ENCODE measurements at regions not wholly inside any gene's neighbourhood (a gene's known extent, or its start where the extent isn't known, plus 50 kb on each side); places are given as distances from the start of the nearest gene placed in this dataset.

DNA sequence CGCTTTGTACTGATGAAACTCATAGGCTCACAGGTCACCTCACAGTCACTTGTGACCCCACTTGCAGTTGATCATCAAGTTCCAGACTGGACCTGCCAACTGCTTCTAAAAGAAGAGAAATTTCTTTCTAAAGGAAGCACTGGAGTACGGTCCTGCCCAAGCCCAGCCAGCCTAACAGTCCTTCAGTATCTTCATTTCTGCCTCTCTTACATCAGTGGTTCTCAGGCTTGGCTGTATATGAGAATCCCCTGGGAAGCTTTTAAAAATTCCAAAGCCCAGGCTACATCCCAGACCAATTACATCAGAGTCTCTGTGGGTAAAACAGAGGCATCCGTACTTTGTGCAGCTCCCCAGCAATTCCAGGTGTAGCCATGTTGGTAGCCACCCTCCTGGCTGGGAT lies 282.1 kb downstream of the NFIB start:
- DNase-seq = no peak

DNA sequence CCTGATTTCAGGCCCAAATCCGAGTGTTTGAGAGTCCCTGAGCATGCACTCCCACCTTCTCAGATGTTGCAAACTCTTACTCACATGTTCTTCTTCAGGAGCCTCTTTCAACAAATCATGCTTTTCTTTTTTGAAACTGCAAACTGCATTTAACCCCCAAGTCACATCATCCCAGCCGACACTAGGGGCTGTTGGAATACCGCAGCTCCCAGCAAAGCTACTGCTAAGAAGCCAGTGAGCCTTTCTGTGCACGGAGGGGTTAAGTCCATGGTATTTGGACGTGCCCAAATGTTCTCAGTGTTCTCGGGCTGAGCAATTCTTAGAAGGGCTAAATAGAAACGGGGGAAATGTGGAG lies 282.9 kb downstream of the NFIB start:
- no peak for DNase-seq

DNA sequence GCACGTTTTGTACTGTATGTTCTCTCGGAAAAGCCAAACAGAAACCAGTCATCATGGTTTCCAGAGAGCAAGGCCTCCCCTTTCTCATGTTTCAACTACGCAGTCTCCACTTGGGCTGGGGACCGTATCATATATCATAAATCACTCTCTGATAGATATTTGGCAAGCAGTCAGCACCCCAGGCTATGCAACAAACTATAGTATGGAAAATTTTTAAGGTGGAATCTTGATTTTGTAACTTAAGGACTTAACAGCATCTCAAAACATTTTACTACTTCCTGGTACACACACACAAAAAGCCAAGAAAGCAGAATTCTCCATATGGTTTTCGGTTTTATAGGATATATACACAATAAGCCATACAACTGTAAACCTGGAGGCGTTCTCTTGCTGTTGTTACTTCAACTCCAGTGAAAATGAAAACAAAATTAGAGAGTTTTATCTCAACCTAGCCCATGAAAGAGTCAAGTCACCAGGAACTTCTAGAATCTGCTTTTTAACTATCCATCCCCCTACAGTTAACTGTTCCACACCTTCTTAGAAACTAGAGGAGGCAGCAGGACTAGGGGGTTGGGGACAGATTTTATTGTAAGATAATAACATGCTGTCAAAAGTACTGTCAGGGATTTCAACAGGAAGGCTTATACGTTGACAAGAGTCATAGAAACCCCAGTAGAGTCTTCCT lies 283.4 kb downstream of the NFIB start:
- DNase-seq = no peak

- DNase-seq = no peak
Measured at GRCh38 chr9:14029806-14030374, 284.1 kb downstream of the NFIB start.

GRCh38 chr9:14027116-14027800 lies 286.7 kb downstream of the NFIB start:
- no peak for DNase-seq

GRCh38 chr9:14025741-14026140 lies 288.2 kb downstream of the NFIB start:
- no peak for DNase-seq

- no peak for DNase-seq
Measured at GRCh38 chr9:14023285-14023684, 290.7 kb downstream of the NFIB start.

GRCh38 chr9:14021871-14022525 lies 291.9 kb downstream of the NFIB start:
- no peak for DNase-seq

- DNase-seq = no peak
Measured at GRCh38 chr9:14018081-14018480, 295.9 kb downstream of the NFIB start.

- DNase-seq = no peak
Measured at GRCh38 chr9:14014744-14015143, 299.2 kb downstream of the NFIB start.

DNA sequence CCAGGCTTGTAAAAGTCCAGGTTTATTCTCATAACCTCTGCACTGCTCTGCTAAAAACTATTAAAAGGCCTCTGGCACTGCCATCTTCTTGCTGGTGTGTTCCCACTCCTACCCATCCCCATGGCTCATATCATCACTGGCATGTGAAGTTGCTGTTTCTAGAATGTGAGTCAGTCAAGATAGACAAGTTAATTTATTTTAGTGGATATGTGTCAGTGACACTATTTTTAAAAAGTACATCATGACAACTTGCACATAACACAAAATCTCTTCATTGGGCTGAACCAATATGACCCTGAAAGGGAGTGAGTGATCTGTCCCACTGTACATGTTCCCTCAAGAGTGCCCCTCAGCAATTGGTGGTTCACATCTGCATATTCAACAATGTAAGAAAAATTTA lies 299.7 kb downstream of the NFIB start:
- DNase-seq = no peak

DNA sequence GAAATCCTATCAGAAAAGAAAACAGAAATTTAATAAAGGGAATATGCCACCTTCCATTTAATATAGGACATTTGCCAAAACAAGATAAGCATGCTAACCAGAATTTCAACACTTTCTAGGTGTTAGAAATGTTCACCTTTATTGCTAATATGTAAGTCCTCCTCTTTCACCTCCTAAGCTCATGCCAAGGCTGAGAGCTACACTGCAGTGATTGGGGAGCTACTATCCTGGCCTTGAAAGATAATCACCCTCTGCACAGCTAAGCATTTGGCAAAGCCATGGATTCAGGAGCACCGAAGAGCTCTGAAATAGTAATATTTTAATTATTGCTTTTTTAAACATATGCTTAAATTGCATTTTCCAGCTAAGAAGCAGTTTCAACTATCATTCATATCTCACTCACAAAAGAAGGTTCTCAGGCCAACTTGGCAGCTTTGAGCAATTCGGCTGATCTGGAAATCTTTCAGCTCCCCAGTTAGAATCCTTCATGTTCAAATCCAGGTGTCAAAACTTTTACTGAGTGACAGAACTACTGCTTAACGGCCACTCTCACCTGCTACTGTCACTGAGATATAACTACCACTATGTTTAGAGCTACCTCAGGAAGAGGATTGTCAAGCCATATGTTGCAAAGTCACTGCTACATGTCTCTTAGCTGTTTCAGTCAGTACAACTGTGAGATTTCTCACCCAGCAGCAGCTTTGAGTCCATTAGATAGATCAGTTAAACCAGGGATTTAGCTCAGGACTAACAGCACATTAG lies 302.0 kb downstream of the NFIB start:
- no peak for DNase-seq

DNA sequence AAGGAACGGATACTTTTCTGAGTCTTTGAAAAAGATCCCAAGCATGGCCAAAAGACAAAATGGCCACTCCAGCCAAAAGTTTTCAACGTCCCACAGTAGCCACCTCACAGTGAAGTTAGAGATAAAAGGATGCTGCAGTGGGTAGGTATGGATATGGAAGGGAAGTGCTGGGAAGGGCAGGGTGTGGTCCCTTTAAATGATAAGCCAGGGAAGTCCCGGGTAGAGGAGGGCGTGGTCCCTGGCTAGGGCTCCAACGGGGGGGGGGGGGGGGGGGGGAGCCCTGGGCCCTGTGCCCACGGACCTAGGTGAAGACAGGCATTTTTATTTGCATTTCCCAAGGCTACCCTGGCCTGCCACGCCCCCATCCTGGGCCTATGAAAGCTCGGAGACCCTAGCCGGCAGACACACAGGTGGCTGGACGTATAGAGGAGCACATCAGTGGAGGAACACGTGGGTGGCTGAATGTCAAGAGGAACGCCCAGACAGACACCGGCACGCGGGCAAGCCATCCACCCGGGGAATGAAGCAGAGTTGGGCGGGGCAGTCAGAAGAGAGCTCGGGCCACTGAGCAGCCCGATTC lies 306.7 kb downstream of the NFIB start:
- DNase-seq = no peak

GRCh38 chr9:14006386-14007187 lies 307.4 kb downstream of the NFIB start:
- DNase-seq = no peak

- DNase-seq = no peak
Measured at GRCh38 chr9:14004110-14004509, 309.8 kb downstream of the NFIB start.

DNA sequence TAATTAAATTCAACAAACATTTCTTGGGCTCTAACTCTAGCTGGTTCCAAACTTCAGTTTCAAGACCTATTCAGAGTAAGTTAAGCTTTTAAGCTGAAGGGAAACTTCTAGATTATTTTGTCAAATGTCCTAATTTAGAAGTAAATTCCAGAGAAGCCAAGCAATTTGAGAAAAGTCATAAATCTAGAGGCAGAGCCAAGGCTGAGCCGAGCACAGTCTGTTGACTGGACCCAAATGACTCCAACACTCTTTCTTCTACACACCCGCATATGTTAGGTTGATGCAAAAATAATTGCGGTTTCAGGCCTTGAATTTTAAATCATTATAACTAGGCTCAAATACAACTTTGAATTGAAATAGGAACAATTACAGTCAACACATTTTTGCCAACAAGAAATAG lies 319.7 kb downstream of the NFIB start:
- no peak for DNase-seq

- DNase-seq = no peak
Measured at GRCh38 chr9:13993632-13994185, 320.2 kb downstream of the NFIB start.

GRCh38 chr9:13992138-13993088 lies 321.5 kb downstream of the NFIB start:
- DNase-seq = no peak

DNA sequence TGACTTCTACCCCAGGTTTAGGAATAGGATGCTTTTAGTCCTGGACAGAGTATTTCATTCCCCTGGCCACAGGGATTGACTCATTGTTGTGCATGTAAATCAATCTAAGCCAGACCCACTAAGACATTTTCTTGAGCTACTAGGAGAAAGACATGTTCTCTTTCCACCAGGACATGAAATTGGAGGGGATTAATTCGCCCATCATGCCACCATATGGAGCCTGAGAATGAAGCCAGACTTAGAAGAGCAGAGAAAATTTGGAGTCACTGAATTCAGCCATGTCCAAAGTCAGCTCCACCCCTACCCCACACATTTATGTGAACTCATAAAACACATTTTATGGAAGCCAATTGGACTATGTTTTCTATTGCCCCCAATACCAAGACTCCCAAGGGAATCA lies 322.5 kb downstream of the NFIB start:
- DNase-seq = no peak

- DNase-seq = no peak
Measured at GRCh38 chr9:13990994-13991393, 322.9 kb downstream of the NFIB start.

DNA sequence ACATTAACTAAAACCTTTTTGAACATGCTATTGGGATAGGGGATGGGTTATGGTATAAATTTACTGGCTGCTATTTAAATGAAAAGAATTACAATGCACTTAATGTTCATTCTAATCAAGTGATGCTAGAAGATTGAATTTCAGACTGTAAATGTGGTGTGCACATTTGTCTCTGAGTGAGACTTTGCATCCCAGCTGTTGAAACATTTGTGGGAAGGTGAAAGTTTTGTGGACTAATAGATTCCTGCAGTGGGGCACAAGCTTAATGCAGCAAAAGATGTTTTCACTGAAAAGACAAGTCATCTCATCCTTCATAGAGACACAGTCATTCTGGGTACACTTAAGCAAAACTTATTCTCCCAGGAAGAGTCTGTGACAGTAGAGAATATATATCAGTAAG lies 323.6 kb downstream of the NFIB start:
- DNase-seq = no peak
